ENCODE measurements at regions not wholly inside any gene's neighbourhood (a gene's known extent, or its start where the extent isn't known, plus 50 kb on each side); places are given as distances from the start of the nearest gene placed in this dataset.

DNA sequence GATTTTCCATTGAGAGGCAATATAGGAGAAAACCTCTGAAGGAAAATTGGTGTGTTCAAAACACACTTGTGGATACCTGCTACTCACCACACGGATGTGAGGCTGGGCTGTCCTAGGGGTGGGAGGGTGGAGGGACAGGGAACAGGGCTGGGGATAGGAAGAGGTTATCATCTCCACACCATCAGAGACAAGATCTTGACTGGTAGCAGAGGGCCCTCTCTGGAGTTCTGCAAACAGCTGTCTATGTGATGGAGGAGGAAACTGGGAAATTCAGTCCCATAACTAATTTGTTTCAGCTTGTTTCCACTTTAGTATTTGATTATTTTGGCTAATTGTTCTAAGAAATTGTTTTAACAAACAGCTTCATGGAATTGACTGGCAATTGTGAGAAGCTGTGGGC is 91.6 kb upstream of the FSTL4 start:
- no peak overlapping the region for H3K4me3 ChIP-seq (ENCODE audit: low read length)
- H3K9me3 ChIP-seq (ENCODE audit: control insufficient read depth, low read length), result no peaks in the 10 kb centered on the region
- no peaks in the 10 kb centered on the region for H3K36me3 ChIP-seq (ENCODE audit: control insufficient read depth, insufficient read depth, low read length)
- H3K9ac ChIP-seq (ENCODE audit: low read length), result no peak overlapping the region
- H3K27me3 ChIP-seq (ENCODE audit: control insufficient read depth, insufficient read depth, low read length), result no peaks in the 10 kb centered on the region
- H3K4me1 ChIP-seq (ENCODE audit: control insufficient read depth, insufficient read depth, low read length), result no peaks in the 10 kb centered on the region

GRCh38 chr5:133702791-133703770 is 90.7 kb upstream of the FSTL4 start:
- Histone ChIP-seq H3K27me3 (ENCODE audit: control insufficient read depth, insufficient read depth, low read length) (no peaks in the 10 kb centered on the region), H3K4me1 (ENCODE audit: control insufficient read depth, insufficient read depth, low read length) (no peaks in the 10 kb centered on the region), H3K9ac (ENCODE audit: low read length) (no peak overlapping the region), H3K9me3 (ENCODE audit: control insufficient read depth, low read length) (no peaks in the 10 kb centered on the region), H3K36me3 (ENCODE audit: control insufficient read depth, insufficient read depth, low read length) (no peaks in the 10 kb centered on the region), H3K4me3 (ENCODE audit: low read length) (no peak overlapping the region)

- no peaks in the 10 kb centered on the region for H3K4me1 ChIP-seq (ENCODE audit: control insufficient read depth, insufficient read depth, low read length)
- H3K4me3 ChIP-seq (ENCODE audit: low read length), result no peak overlapping the region
- no peaks in the 10 kb centered on the region for H3K36me3 ChIP-seq (ENCODE audit: control insufficient read depth, insufficient read depth, low read length)
- no peaks in the 10 kb centered on the region for H3K9me3 ChIP-seq (ENCODE audit: control insufficient read depth, low read length)
- H3K9ac ChIP-seq (ENCODE audit: low read length), result no peak overlapping the region
- no peaks in the 10 kb centered on the region for H3K27me3 ChIP-seq (ENCODE audit: control insufficient read depth, insufficient read depth, low read length)
These were observed 89.5 kb upstream of the FSTL4 start for GRCh38 chr5:133701871-133702270.

- Histone ChIP-seq H3K9ac (ENCODE audit: low read length) (no peak overlapping the region), H3K4me3 (ENCODE audit: low read length) (no peak overlapping the region), H3K36me3 (ENCODE audit: control insufficient read depth, insufficient read depth, low read length) (no peaks in the 10 kb centered on the region), H3K4me1 (ENCODE audit: control insufficient read depth, insufficient read depth, low read length) (no peaks in the 10 kb centered on the region), H3K27me3 (ENCODE audit: control insufficient read depth, insufficient read depth, low read length) (no peaks in the 10 kb centered on the region), H3K9me3 (ENCODE audit: control insufficient read depth, low read length) (no peaks in the 10 kb centered on the region)
These were observed 87.9 kb upstream of the FSTL4 start for GRCh38 chr5:133700251-133700650.

DNA sequence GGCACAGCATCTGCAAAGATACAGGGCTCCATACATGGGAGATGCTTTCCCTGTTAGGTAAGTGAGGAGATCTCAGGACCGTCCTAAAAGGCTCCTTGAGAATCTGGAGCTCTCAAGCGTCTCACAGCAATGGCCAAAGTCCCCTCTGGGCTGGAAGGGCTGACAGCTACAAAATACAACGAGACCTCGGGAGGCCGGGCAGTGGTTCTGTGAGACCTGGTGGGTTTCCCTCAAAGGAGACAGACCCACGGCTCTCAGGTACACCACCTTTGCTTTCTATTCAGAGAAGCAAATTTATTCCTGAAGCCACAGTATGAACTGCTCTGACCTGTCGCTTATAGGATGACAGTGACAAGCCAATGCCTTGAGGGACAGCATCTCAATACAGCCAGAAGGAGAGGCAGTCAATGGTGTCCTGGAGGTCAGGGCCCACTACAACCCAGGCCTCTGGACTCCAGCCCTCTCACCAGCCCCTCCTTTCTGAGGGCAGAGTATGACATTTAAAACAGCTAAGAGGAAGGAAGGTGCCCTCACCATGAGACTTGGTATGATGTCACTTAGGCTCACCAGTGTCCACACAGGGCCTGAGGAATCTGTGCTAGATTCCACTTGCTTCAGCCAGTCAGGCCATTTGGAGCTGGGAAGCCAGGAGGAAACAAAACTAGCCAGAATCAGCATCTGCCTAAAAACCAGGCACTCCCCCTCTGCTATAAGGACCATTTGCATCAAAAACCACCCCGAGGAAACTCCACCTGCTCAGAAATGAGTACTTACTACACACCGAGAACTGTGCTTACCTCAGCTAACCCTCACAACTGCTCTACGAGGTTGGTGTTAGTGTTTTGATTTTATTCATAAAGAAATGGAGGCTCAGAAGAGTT is 86.5 kb upstream of the FSTL4 start:
- H3K9me3 ChIP-seq (ENCODE audit: control insufficient read depth, low read length), result no peaks in the 10 kb centered on the region
- H3K9ac ChIP-seq (ENCODE audit: low read length), result no peak overlapping the region
- no peaks in the 10 kb centered on the region for H3K36me3 ChIP-seq (ENCODE audit: control insufficient read depth, insufficient read depth, low read length)
- no peak overlapping the region for H3K4me3 ChIP-seq (ENCODE audit: low read length)
- no peaks in the 10 kb centered on the region for H3K27me3 ChIP-seq (ENCODE audit: control insufficient read depth, insufficient read depth, low read length)
- H3K4me1 ChIP-seq (ENCODE audit: control insufficient read depth, insufficient read depth, low read length), result no peaks in the 10 kb centered on the region

DNA sequence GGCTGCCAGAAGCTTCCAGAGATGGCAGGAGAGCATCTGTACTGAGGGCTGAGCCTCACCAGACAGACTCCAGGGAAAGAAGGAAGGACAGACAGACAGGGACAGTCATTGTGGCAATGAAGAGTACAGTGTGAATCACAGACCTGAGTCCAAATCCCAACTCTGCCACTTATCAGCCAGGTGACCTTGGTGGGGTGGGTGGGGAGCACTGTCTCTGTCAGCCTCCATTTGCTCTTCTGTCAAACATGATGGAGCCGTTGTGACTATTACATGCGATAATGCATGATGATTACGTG is 85.9 kb upstream of the FSTL4 start:
- Histone ChIP-seq H3K36me3 (ENCODE audit: control insufficient read depth, insufficient read depth, low read length) (no peaks in the 10 kb centered on the region), H3K9ac (ENCODE audit: low read length) (no peak overlapping the region), H3K4me3 (ENCODE audit: low read length) (no peak overlapping the region), H3K9me3 (ENCODE audit: control insufficient read depth, low read length) (no peaks in the 10 kb centered on the region), H3K27me3 (ENCODE audit: control insufficient read depth, insufficient read depth, low read length) (no peaks in the 10 kb centered on the region), H3K4me1 (ENCODE audit: control insufficient read depth, insufficient read depth, low read length) (no peaks in the 10 kb centered on the region)

GRCh38 chr5:133697536-133698258 is 85.4 kb upstream of the FSTL4 start:
- H3K4me1 ChIP-seq (ENCODE audit: control insufficient read depth, insufficient read depth, low read length), result no peaks in the 10 kb centered on the region
- H3K4me3 ChIP-seq (ENCODE audit: low read length), result no peak overlapping the region
- H3K27me3 ChIP-seq (ENCODE audit: control insufficient read depth, insufficient read depth, low read length), result no peaks in the 10 kb centered on the region
- no peaks in the 10 kb centered on the region for H3K36me3 ChIP-seq (ENCODE audit: control insufficient read depth, insufficient read depth, low read length)
- H3K9ac ChIP-seq (ENCODE audit: low read length), result no peak overlapping the region
- H3K9me3 ChIP-seq (ENCODE audit: control insufficient read depth, low read length), result no peaks in the 10 kb centered on the region

DNA sequence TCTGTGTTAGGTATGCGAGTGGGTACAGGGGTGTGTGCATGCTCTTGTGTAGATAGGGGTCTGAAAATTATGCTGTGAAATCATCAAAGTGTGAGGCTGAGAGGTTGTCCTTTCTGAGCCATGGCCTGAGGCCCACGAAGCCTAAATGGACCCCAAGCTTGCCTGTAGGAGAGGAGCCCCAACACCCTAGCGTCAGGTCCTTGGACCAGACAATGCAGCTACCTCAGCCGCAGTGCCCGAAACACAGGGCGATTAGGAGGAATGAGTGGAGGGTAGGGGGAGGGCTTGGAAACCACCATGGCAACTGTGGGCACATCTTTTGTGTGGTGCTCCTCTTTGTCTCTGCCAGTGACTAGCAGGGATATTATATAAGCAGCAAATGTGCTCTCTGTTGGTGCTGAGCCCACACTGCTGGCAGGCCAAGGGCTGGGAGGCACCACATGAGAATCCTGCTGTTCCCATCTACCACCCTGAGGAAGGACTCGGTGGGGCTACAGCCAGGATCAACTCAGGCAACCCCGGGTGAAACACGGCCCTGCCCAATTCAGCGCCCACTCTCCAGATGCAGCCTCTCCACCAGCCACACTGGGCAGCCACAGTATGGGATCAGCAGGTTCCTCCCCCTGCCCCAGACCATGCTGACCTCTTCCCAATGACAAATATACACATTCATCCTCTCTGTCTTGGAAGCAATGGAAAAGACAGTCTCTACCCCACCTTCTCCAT is 84.6 kb upstream of the FSTL4 start:
- H3K9me3 ChIP-seq (ENCODE audit: control insufficient read depth, low read length), result no peaks in the 10 kb centered on the region
- H3K27me3 ChIP-seq (ENCODE audit: control insufficient read depth, insufficient read depth, low read length), result no peaks in the 10 kb centered on the region
- no peak overlapping the region for H3K9ac ChIP-seq (ENCODE audit: low read length)
- no peak overlapping the region for H3K4me3 ChIP-seq (ENCODE audit: low read length)
- H3K36me3 ChIP-seq (ENCODE audit: control insufficient read depth, insufficient read depth, low read length), result no peaks in the 10 kb centered on the region
- H3K4me1 ChIP-seq (ENCODE audit: control insufficient read depth, insufficient read depth, low read length), result no peaks in the 10 kb centered on the region

DNA sequence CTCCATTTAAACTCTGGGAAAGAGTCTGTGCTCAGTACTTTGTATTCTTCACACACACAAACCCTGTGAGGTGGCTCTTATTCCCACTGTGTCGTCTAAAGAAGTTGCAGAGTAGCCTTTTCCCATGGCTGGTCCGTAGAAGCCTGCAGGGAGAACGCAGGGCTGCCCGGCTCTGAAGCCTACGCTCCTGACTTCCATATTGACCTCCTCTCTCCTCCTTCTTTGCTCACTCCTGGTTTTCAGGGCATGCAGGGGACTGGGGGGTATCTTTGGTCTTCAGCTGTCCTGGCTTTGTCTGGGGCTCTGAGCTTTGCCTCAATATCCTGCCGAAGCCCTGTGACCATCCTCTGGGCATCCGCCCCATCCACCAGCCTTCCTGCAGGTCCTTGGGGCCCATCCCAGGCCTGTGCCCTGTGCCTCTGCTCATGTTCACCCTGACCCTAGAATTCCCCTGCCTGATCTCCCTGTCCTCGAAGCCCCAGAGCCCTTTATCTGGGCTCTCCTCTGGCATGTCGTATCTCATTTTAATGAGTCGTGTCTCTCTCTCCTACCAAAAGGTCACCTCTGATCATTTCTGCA is 83.8 kb upstream of the FSTL4 start:
- H3K4me3 ChIP-seq (ENCODE audit: low read length), result no peak overlapping the region
- H3K4me1 ChIP-seq (ENCODE audit: control insufficient read depth, insufficient read depth, low read length), result no peaks in the 10 kb centered on the region
- no peaks in the 10 kb centered on the region for H3K27me3 ChIP-seq (ENCODE audit: control insufficient read depth, insufficient read depth, low read length)
- H3K9me3 ChIP-seq (ENCODE audit: control insufficient read depth, low read length), result no peaks in the 10 kb centered on the region
- H3K9ac ChIP-seq (ENCODE audit: low read length), result no peak overlapping the region
- no peaks in the 10 kb centered on the region for H3K36me3 ChIP-seq (ENCODE audit: control insufficient read depth, insufficient read depth, low read length)

GRCh38 chr5:133694181-133694831 is 82.0 kb upstream of the FSTL4 start:
- H3K9ac ChIP-seq (ENCODE audit: low read length), result no peak overlapping the region
- no peak overlapping the region for H3K4me3 ChIP-seq (ENCODE audit: low read length)
- no peaks in the 10 kb centered on the region for H3K9me3 ChIP-seq (ENCODE audit: control insufficient read depth, low read length)
- H3K36me3 ChIP-seq (ENCODE audit: control insufficient read depth, insufficient read depth, low read length), result no peaks in the 10 kb centered on the region
- no peaks in the 10 kb centered on the region for H3K4me1 ChIP-seq (ENCODE audit: control insufficient read depth, insufficient read depth, low read length)
- H3K27me3 ChIP-seq (ENCODE audit: control insufficient read depth, insufficient read depth, low read length), result peaks cover 3% of the 10 kb centered on the region

DNA sequence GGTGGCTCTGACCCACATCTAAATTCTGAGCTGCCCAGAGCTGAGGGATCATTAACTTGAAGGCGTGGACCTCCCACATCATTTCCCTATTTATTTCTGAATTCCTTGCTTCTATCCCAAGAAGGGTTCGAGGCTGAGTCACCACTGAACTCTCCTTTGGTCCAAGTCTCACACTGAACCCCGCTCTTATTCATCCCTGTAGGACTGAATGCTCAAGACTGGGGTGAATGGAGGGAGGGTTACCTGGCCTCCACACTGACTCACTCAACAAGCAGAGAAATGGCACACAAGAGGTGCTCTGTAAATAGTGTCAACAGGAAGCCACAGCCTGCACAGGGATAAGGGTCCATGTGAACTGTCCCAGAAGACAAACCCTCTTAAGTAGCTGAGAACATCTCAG is 79.1 kb upstream of the FSTL4 start:
- no peaks in the 10 kb centered on the region for H3K9me3 ChIP-seq (ENCODE audit: control insufficient read depth, low read length)
- H3K9ac ChIP-seq (ENCODE audit: low read length), result no peak overlapping the region
- H3K4me3 ChIP-seq (ENCODE audit: low read length), result no peak overlapping the region
- no peaks in the 10 kb centered on the region for H3K36me3 ChIP-seq (ENCODE audit: control insufficient read depth, insufficient read depth, low read length)
- H3K4me1 ChIP-seq (ENCODE audit: control insufficient read depth, insufficient read depth, low read length), result no peaks in the 10 kb centered on the region
- peaks cover 10% of the 10 kb centered on the region for H3K27me3 ChIP-seq (ENCODE audit: control insufficient read depth, insufficient read depth, low read length)

Measured in mucosa of stomach (tissue), 1 donor.